NCI-H128 (cell line): ENCODE measurements at regions not wholly inside any gene's neighbourhood (a gene's known extent, or its start where the extent isn't known, plus 50 kb on each side); places are given as distances from the start of the nearest gene placed in this dataset.

Source experiments
- DNase-seq: peaks from one replicate; lab custom pipeline; 2025; ENCODE audit not compliant: unreplicated experiment; lab: John Stamatoyannopoulos, UW

- DNase-seq, result no peak
Observed at GRCh38 chr5:2278825-2279456, 396.2 kb upstream of the IRX4 start.

- DNase-seq, result no peak
Observed at GRCh38 chr5:2277886-2278285, 395.2 kb upstream of the IRX4 start.

GRCh38 chr5:2276101-2276500 lies 393.4 kb upstream of the IRX4 start:
- DNase-seq, result no peak

GRCh38 chr5:2272755-2273154 lies 390.0 kb upstream of the IRX4 start:
- no peak for DNase-seq

- no peak for DNase-seq
Observed at GRCh38 chr5:2272039-2272438, 389.3 kb upstream of the IRX4 start.

GRCh38 chr5:2271316-2271715 lies 388.6 kb upstream of the IRX4 start:
- no peak for DNase-seq

GRCh38 chr5:2270467-2270866 lies 387.7 kb upstream of the IRX4 start:
- DNase-seq, result no peak

- no peak for DNase-seq
Observed at GRCh38 chr5:2269656-2270055, 386.9 kb upstream of the IRX4 start.

- no peak for DNase-seq
Observed at GRCh38 chr5:2267991-2268390, 385.3 kb upstream of the IRX4 start.

GRCh38 chr5:2266641-2267240 lies 384.0 kb upstream of the IRX4 start:
- no peak for DNase-seq

GRCh38 chr5:2265341-2265740 lies 382.6 kb upstream of the IRX4 start:
- DNase-seq, result no peak

- no peak for DNase-seq
Observed at GRCh38 chr5:2263763-2264162, 381.0 kb upstream of the IRX4 start.

- DNase-seq, result no peak
Observed at GRCh38 chr5:2262620-2263019, 379.9 kb upstream of the IRX4 start.

GRCh38 chr5:2261004-2261703 lies 378.4 kb upstream of the IRX4 start:
- DNase-seq, result no peak

- no peak for DNase-seq
Observed at GRCh38 chr5:2260211-2261003, 377.7 kb upstream of the IRX4 start.

- DNase-seq, result no peak
Observed at GRCh38 chr5:2259494-2260107, 376.9 kb upstream of the IRX4 start.

GRCh38 chr5:2258861-2259260 lies 376.1 kb upstream of the IRX4 start:
- DNase-seq, result no peak

- no peak for DNase-seq
Observed at GRCh38 chr5:2257326-2258244, 374.9 kb upstream of the IRX4 start.

GRCh38 chr5:2256691-2257280 lies 374.1 kb upstream of the IRX4 start:
- no peak for DNase-seq
